IMR-90 (cell line): ENCODE measurements at regions not wholly inside any gene's neighbourhood (a gene's known extent, or its start where the extent isn't known, plus 50 kb on each side); places are given as distances from the start of the nearest gene placed in this dataset.
"Not testable (repeated sequence)": the region's sequence is repeated elsewhere in the genome, so short reads cannot be mapped to it uniquely, and the experiment has no call there.

Experiments used
- ATAC-seq: fragments of 200-7000 bp; cut with Tn5 transposase; 2 replicates; pipeline ENCODE4 v1.9.1; 2020; ENCODE audit warnings: low read depth, mild to moderate bottlenecking, moderate library complexity
- BruUV-seq: library from RNA; stranded (reverse); fragments of 400-500 nt; replicated peaks from 2 replicates; lab custom pipeline; 2021; lab: Mats Ljungman, UMichigan
- CTCF ChIA-PET: fragments of 300-600 bp; formaldehyde crosslinking; extraction: SDS; loops from one replicate; lab custom pipeline; 2021; ENCODE audit warnings: antibody characterized with exemption; lab: Yijun Ruan, JAX
- POLR2A ChIA-PET: fragments of 300-600 bp; sonication (Branson Sonifier 250); formaldehyde crosslinking; loops from one replicate; lab custom pipeline; 2022; ENCODE audit warnings: antibody characterized with exemption; ENCODE audit not compliant: unreplicated experiment; lab: Charles Lee
- DNase-seq: peaks from one replicate; pipeline ENCODE4 v3.0.0; 2013
- H2AFZ ChIP-seq: replicated peaks from 2 replicates; pipeline ENCODE3; 2013; ENCODE audit warnings: low read length, mild to moderate bottlenecking; ENCODE audit not compliant: poor library complexity
- H2AK5ac ChIP-seq: 2 replicates; pipeline ENCODE4 v1.6.1; 2013; ENCODE audit warnings: low read depth, low read length, inconsistent platforms
- H2AK9ac ChIP-seq: replicated peaks from 2 replicates; pipeline ENCODE3; 2013; ENCODE audit warnings: mild to moderate bottlenecking, low read depth, low read length, moderate library complexity; ENCODE audit not compliant: poor library complexity
- H2BK120ac ChIP-seq: 2 replicates; pipeline ENCODE4 v1.6.1; 2013; ENCODE audit warnings: low read depth, low read length, inconsistent platforms
- H2BK15ac ChIP-seq: 3 replicates; pipeline ENCODE4 v1.6.1; 2013; ENCODE audit warnings: low read depth, low read length, inconsistent platforms
- H2BK20ac ChIP-seq: 2 replicates; pipeline ENCODE4 v1.6.1; 2013; ENCODE audit warnings: low read depth, mild to moderate bottlenecking, inconsistent platforms, low read length, moderate library complexity
- H2BK5ac ChIP-seq: 2 replicates; pipeline ENCODE4 v1.6.1; 2013; ENCODE audit warnings: mild to moderate bottlenecking, low read depth, low read length, inconsistent platforms; ENCODE audit not compliant: poor library complexity, severe bottlenecking
- H3K14ac ChIP-seq: replicated peaks from 2 replicates; pipeline ENCODE4 v1.6.1; 2013; ENCODE audit warnings: low read depth, low read length, inconsistent platforms
- H3K18ac ChIP-seq: 2 replicates; pipeline ENCODE4 v1.6.1; 2013; ENCODE audit warnings: low read depth, low read length, control low read depth
- H3K23ac ChIP-seq: 2 replicates; pipeline ENCODE4 v1.6.1; 2013; ENCODE audit warnings: low read depth, low read length, inconsistent platforms
- H3K27ac ChIP-seq: 2 replicates; pipeline ENCODE4 v1.5.1; 2013; ENCODE audit warnings: mild to moderate bottlenecking, control low read depth, low read length; ENCODE audit not compliant: insufficient read depth
- H3K27me3 ChIP-seq: 2 replicates; pipeline ENCODE4 v1.6.1; 2013; ENCODE audit warnings: low read length; ENCODE audit not compliant: control insufficient read depth, insufficient read depth
- H3K36me3 ChIP-seq: 2 replicates; pipeline ENCODE4 v1.6.1; 2013; ENCODE audit warnings: low read length, mixed read lengths; ENCODE audit not compliant: control insufficient read depth, insufficient read depth
- H3K4ac ChIP-seq: 2 replicates; pipeline ENCODE4 v1.6.1; 2013; ENCODE audit warnings: low read depth, low read length, inconsistent platforms
- H3K4me1 ChIP-seq: 2 replicates; pipeline ENCODE4 v1.6.1; 2013; ENCODE audit warnings: low read length, mixed read lengths; ENCODE audit not compliant: control insufficient read depth, insufficient read depth
- H3K4me2 ChIP-seq: 2 replicates; pipeline ENCODE4 v1.6.1; 2013; ENCODE audit warnings: low read depth, mild to moderate bottlenecking, control low read depth, low read length, moderate library complexity
- H3K4me3 ChIP-seq: 2 replicates; pipeline ENCODE4 v1.5.1; 2013; ENCODE audit warnings: low read depth, mild to moderate bottlenecking, control low read depth, low read length, moderate library complexity; ENCODE audit not compliant: insufficient read depth
- H3K56ac ChIP-seq: 2 replicates; pipeline ENCODE4 v1.6.1; 2013; ENCODE audit warnings: low read length, inconsistent platforms; ENCODE audit not compliant: insufficient read depth; ENCODE audit errors: extremely low read depth
- H3K79me1 ChIP-seq, 2 experiments: 2 replicates each; pipeline ENCODE4 v1.6.1; 2013; ENCODE audit warnings: low read length in 2 of 2, inconsistent platforms in 1 of 2, low read depth in 1 of 2
- H3K9ac ChIP-seq: 2 replicates; pipeline ENCODE4 v1.6.1; 2013; ENCODE audit warnings: low read depth, low read length, control low read depth
- H3K9me1 ChIP-seq: 2 replicates; pipeline ENCODE4 v1.6.1; 2013; ENCODE audit warnings: low read length, inconsistent platforms; ENCODE audit not compliant: insufficient read depth
- H3K9me3 ChIP-seq: 2 replicates; pipeline ENCODE4 v1.6.1; 2013; ENCODE audit warnings: low read length; ENCODE audit not compliant: control insufficient read depth, insufficient read depth
- H4K20me1 ChIP-seq: 2 replicates; pipeline ENCODE4 v1.6.1; 2013; ENCODE audit warnings: low read length, inconsistent platforms; ENCODE audit not compliant: insufficient read depth
- H4K5ac ChIP-seq: 2 replicates; pipeline ENCODE4 v1.6.1; 2013; ENCODE audit warnings: mild to moderate bottlenecking, low read depth, low read length, control low read depth
- H4K8ac ChIP-seq, 2 experiments: 2 replicates each; pipeline ENCODE4 v1.6.1; 2013; ENCODE audit warnings: low read depth in 2 of 2, low read length in 2 of 2, control low read depth in 1 of 2, inconsistent platforms in 1 of 2
- H4K91ac ChIP-seq: 2 replicates; pipeline ENCODE4 v1.6.1; 2013; ENCODE audit warnings: low read depth, low read length, inconsistent platforms; ENCODE audit not compliant: insufficient read depth
- WGBS, 2 experiments: methylation state at CpG; one replicate each; pipeline versions ENCODE4 v1.1.5 to v1.1.7; 2013; ENCODE audit warnings: missing lambda C conversion rate in 2 of 2; ENCODE audit not compliant: insufficient read length in 1 of 2; ENCODE audit errors: extremely low coverage in 2 of 2; 5-methylcytosine and 5-hydroxymethylcytosine counted together
- dilution Hi-C: fragments of 300-500 bp; cut with HindIII; formaldehyde crosslinking; loops from one replicate; pipeline ENCODE4 v1.14.3; 2018; ENCODE audit warnings: low sequenced_read_pairs; ENCODE audit not compliant: unreplicated experiment
- in situ Hi-C: fragments of 300-500 bp; cut with MboI; formaldehyde crosslinking; loops from 3 replicates; pipeline ENCODE4 v1.14.3; 2019; ENCODE audit warnings: low sequenced_read_pairs, inconsistent platforms, mixed read lengths
- intact Hi-C: fragments of 100-400 bp; cut with micrococcal nuclease; formaldehyde crosslinking; loops from 2 replicates; pipeline ENCODE4 v1.10.0; 2022

GRCh38 chr22:11578551-11578950 lies 3949.4 kb upstream of the OR11H1 start:
- H4K20me1 ChIP-seq, H3K56ac ChIP-seq, H3K4ac ChIP-seq, H3K79me1 ChIP-seq, H3K18ac ChIP-seq, intact Hi-C loops, in situ Hi-C loops, H2AK9ac ChIP-seq, H4K91ac ChIP-seq, H3K9me1 ChIP-seq, H2AK5ac ChIP-seq, H3K9ac ChIP-seq, H3K27ac ChIP-seq, H3K14ac ChIP-seq, ATAC-seq, H2AFZ ChIP-seq, dilution Hi-C loops, H2BK20ac ChIP-seq, H3K4me1 ChIP-seq, H3K23ac ChIP-seq, H3K4me2 ChIP-seq, H3K4me3 ChIP-seq, CTCF ChIA-PET, H2BK15ac ChIP-seq, H2BK5ac ChIP-seq, DNase-seq, H4K8ac ChIP-seq, H2BK120ac ChIP-seq, BruUV-seq, H3K27me3 ChIP-seq, H4K5ac ChIP-seq, POLR2A ChIA-PET, H3K36me3 ChIP-seq: not testable (repeated sequence)
- WGBS, 2 experiments = 0% methylated on average over 1 of the region's 3 CpGs; no CpG with 5 or more reads in 1 of the 2 experiments
- H3K9me3 ChIP-seq = peaks cover 37% of the 10 kb centered on the region

GRCh38 chr22:11582048-11582447 lies 3945.9 kb upstream of the OR11H1 start:
- H3K27ac ChIP-seq, ATAC-seq, H3K18ac ChIP-seq, H2AK5ac ChIP-seq, H3K4ac ChIP-seq, in situ Hi-C loops, H3K27me3 ChIP-seq, H3K9me1 ChIP-seq, H2AK9ac ChIP-seq, H4K8ac ChIP-seq, H3K4me1 ChIP-seq, H4K5ac ChIP-seq, dilution Hi-C loops, DNase-seq, H2AFZ ChIP-seq, H3K23ac ChIP-seq, H2BK120ac ChIP-seq, H3K14ac ChIP-seq, POLR2A ChIA-PET, H3K9ac ChIP-seq, H2BK5ac ChIP-seq, CTCF ChIA-PET, H4K91ac ChIP-seq, H3K4me3 ChIP-seq, BruUV-seq, H2BK15ac ChIP-seq, H3K4me2 ChIP-seq, H2BK20ac ChIP-seq, H3K79me1 ChIP-seq, H3K36me3 ChIP-seq, intact Hi-C loops, H4K20me1 ChIP-seq, H3K56ac ChIP-seq: not testable (repeated sequence)
- H3K9me3 ChIP-seq = peaks cover 26% of the 10 kb centered on the region
- WGBS, 2 experiments = no CpG with 5 or more reads among the region's 4 CpGs
